Activated naive CD4-positive, alpha-beta T cell treated with anti-CD3 and anti-CD28 coated beads, Interleukin-2, amount 10 ng/mL, durations not matched to agents 7 days and 5 days (primary cell): ENCODE measurements at regions not wholly inside any gene's neighbourhood (a gene's known extent, or its start where the extent isn't known, plus 50 kb on each side); places are given as distances from the start of the nearest gene placed in this dataset.
"Not testable (repeated sequence)": the region's sequence is repeated elsewhere in the genome, so short reads cannot be mapped to it uniquely, and the experiment has no call there.

Experiments
- CTCF ChIA-PET: fragments of 350-600 bp; sonication (Branson Sonifier 250); formaldehyde crosslinking; loops from one replicate; lab custom pipeline; 2021; ENCODE audit warnings: antibody characterized with exemption; lab: Charles Lee
- DNase-seq: peaks from one replicate; pipeline ENCODE4 v3.0.0-alpha.2; 2020
- H3K27ac Mint-ChIP-seq: one replicate; pipeline ENCODE4 v1.8.0; 2021; ENCODE audit warnings: mild to moderate bottlenecking, moderate library complexity, mixed read lengths
- H3K27me3 Mint-ChIP-seq: one replicate; pipeline ENCODE4 v1.8.0; 2021; ENCODE audit warnings: mild to moderate bottlenecking, mixed read lengths
- H3K36me3 Mint-ChIP-seq: one replicate; pipeline ENCODE4 v1.8.0; 2021; ENCODE audit warnings: mixed read lengths
- H3K4me1 Mint-ChIP-seq: one replicate; pipeline ENCODE4 v1.8.0; 2021; ENCODE audit warnings: mixed read lengths
- H3K4me3 Mint-ChIP-seq: one replicate; pipeline ENCODE4 v1.8.0; 2021; ENCODE audit warnings: mild to moderate bottlenecking, moderate library complexity, mixed read lengths
- H3K9me3 Mint-ChIP-seq: one replicate; pipeline ENCODE4 v1.8.0; 2021; ENCODE audit warnings: mixed read lengths

- Mint-ChIP-seq H3K27ac (no peak overlapping the region), H3K9me3 (no peaks in the 10 kb centered on the region), H3K4me3 (no peak overlapping the region), H3K36me3 (no peaks in the 10 kb centered on the region), H3K4me1 (no peaks in the 10 kb centered on the region), H3K27me3 (no peaks in the 10 kb centered on the region)
- DNase-seq: no peak
- CTCF ChIA-PET: no interaction called here
Observed at GRCh38 chrX:55142206-55142918, 53.5 kb downstream of the PAGE2 start.

DNA sequence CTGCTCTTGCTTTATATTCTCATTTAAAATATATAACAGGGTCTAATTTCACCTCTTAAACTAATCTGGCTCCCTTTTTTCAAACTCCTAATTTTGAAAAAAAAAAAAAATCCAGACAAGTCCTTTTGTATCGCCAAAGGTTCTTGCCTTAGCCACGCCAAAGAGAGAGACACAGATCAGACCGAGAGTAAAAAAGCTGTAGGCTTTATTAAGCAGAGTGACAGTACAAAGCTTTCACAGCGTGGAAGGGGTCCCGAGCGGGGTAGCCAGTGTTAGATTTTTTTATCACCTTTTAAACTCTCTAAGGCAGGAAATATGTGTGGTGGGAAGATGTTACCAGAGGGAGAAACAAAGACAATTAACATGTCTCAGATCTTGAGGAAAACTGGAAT, 54.1 kb downstream of the PAGE2 start:
- Mint-ChIP-seq H3K36me3 (no peaks in the 10 kb centered on the region), H3K4me1 (no peaks in the 10 kb centered on the region), H3K9me3 (no peaks in the 10 kb centered on the region), H3K4me3 (no peak overlapping the region), H3K27ac (no peak overlapping the region), H3K27me3 (no peaks in the 10 kb centered on the region)
- no peak for DNase-seq
- CTCF ChIA-PET: no interaction called here

DNA sequence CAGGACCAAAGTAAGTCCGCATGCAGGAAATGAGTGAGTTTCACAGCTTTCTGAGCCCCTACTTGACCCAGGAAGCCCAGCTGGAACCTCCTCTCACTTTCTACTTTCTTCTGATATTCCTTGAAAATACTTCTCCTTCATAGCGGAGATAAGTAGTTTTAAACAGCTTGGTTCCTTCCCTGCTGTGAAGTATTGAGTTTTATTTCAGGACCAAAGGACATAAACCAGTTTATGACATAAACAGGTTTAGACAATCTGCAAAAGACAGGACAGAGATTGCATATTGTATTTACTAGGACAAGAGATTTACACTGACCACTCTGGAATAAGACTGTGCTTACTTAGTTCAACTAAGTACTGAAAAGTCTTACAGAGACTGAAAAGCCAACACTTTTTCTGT, 54.8 kb downstream of the PAGE2 start:
- H3K27me3 Mint-ChIP-seq: no peaks in the 10 kb centered on the region
- CTCF ChIA-PET: no interaction called here
- no peaks in the 10 kb centered on the region for H3K9me3 Mint-ChIP-seq
- no peak overlapping the region for H3K4me3 Mint-ChIP-seq
- no peak for DNase-seq
- no peak overlapping the region for H3K27ac Mint-ChIP-seq
- H3K4me1 Mint-ChIP-seq: no peaks in the 10 kb centered on the region
- no peaks in the 10 kb centered on the region for H3K36me3 Mint-ChIP-seq

DNA sequence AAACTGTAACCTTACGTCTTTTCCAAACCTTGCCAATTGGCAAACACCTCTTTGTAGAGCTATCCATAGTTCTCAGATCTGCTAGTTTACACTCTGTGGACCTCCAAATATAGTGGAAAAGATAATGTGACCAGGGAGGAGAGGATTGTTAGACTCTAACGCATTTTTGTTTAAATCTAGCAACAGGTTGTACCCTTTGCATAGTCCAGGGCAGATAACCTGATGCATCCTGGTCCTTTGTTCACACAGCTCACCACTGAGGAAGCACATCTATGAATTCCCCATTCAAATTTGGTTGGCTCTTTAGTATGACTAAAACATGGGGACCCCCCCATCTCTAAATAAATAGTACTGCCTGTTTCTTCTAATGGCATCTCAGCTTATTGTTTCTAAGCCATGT, 55.9 kb downstream of the PAGE2 start:
- H3K9me3 Mint-ChIP-seq: no peaks in the 10 kb centered on the region

DNA sequence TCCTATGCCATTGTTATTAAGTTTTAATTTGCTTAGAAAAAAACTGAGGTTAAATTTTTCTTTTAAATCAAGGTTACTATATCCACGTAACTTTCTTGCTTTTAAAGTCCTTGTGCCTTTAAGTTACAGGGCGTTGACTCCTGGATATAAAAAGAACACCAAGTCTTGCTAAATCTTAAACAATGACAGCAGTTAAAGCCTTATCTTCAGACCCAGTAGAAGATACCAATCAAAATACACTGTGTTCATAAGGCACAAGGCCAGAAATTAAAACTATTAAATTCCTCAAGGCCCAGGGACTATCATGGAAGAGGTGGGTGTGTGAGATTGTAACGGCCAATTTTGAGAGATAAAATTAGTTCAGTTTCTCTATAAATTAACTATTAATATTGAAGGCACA, 60.4 kb downstream of the PAGE2 start:
- Mint-ChIP-seq H3K27me3 (no peaks in the 10 kb centered on the region), H3K4me1 (no peaks in the 10 kb centered on the region), H3K36me3 (peaks cover 2% of the 10 kb centered on the region), H3K27ac (no peak overlapping the region), H3K4me3 (no peak overlapping the region), H3K9me3 (no peaks in the 10 kb centered on the region)
- CTCF ChIA-PET: no interaction called here
- no peak for DNase-seq

More for the DNA sequence above, 55.9 kb downstream of the PAGE2 start:
- Mint-ChIP-seq H3K36me3 (no peaks in the 10 kb centered on the region), H3K27me3 (no peaks in the 10 kb centered on the region), H3K27ac (no peak overlapping the region), H3K4me3 (no peak overlapping the region), H3K4me1 (no peaks in the 10 kb centered on the region)
- no peak for DNase-seq
- CTCF ChIA-PET: no interaction called here

DNA sequence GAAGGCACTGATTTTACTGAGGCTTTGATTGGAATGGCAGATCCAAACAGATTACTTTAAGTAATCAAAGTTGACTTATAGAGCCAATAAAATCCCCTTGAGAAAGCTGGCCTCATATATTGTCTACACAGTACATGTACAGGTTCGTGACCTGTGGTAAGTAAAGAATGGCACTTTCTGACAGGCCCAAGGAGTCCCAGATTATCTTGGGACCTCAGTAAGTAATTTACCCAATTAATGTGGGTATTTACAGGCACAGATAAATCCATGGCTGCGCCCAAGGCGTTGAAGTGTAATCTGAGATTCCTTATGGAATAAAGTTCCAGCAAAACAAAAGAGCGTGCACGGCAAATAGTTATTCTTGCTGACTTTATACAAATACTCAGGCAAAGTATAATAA, 62.4 kb downstream of the PAGE2 start:
- CTCF ChIA-PET: no interaction called here
- Mint-ChIP-seq H3K36me3 (peaks cover 2% of the 10 kb centered on the region), H3K27me3 (no peaks in the 10 kb centered on the region), H3K4me3 (no peak overlapping the region), H3K9me3 (no peaks in the 10 kb centered on the region), H3K27ac (no peak overlapping the region), H3K4me1 (no peaks in the 10 kb centered on the region)
- DNase-seq: no peak

- Mint-ChIP-seq H3K4me3 (no peak overlapping the region), H3K27me3 (peaks cover 10% of the 10 kb centered on the region), H3K36me3 (no peaks in the 10 kb centered on the region), H3K9me3 (no peaks in the 10 kb centered on the region), H3K27ac (no peak overlapping the region), H3K4me1 (peaks cover 23% of the 10 kb centered on the region)
- DNase-seq: no peak
- CTCF ChIA-PET: no interaction called here
Observed at GRCh38 chrX:55159551-55159950, 60.6 kb upstream of the PAGE5 start.

- Mint-ChIP-seq H3K4me3 (peak overlapping the region; percentile 84), H3K27me3 (peaks cover 16% of the 10 kb centered on the region), H3K9me3 (no peaks in the 10 kb centered on the region), H3K27ac (peak overlapping the region; percentile 96), H3K36me3 (no peaks in the 10 kb centered on the region), H3K4me1 (peaks cover 23% of the 10 kb centered on the region)
- CTCF ChIA-PET: no interaction called here
- peak; percentile 92 for DNase-seq
Observed at GRCh38 chrX:55160685-55161552, 59.2 kb upstream of the PAGE5 start.

DNA sequence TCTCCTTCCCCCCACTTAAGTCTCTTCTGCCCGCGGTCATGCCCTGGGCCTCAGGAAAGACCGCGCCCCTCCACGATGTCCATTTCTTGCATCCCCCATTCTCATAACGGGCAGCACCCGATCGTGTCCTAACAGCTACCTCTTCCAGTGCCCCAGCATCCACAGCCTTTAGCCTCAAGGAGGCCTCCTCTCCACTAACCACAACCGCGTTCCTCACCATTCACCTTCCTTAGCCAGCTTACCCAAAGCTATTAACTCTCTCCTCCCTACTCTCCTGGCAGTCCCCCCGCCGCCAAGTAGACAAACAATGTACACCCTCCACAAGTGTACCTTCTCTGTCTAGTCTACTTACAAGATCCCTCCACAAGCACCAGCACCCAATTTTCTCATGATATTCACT, 58.6 kb upstream of the PAGE5 start:
- CTCF ChIA-PET: no interaction called here
- peaks cover 16% of the 10 kb centered on the region for H3K27me3 Mint-ChIP-seq
- no peaks in the 10 kb centered on the region for H3K9me3 Mint-ChIP-seq
- H3K36me3 Mint-ChIP-seq: no peaks in the 10 kb centered on the region
- DNase-seq: no peak
- H3K27ac Mint-ChIP-seq: peak overlapping the region; percentile 96
- H3K4me1 Mint-ChIP-seq: peaks cover 23% of the 10 kb centered on the region
- H3K4me3 Mint-ChIP-seq: peak overlapping the region; percentile 84

GRCh38 chrX:55163171-55163570, 57.0 kb upstream of the PAGE5 start:
- peaks cover 23% of the 10 kb centered on the region for H3K4me1 Mint-ChIP-seq
- no peak overlapping the region for H3K4me3 Mint-ChIP-seq
- peaks cover 16% of the 10 kb centered on the region for H3K27me3 Mint-ChIP-seq
- no peak for DNase-seq
- no peak overlapping the region for H3K27ac Mint-ChIP-seq
- H3K9me3 Mint-ChIP-seq: no peaks in the 10 kb centered on the region
- CTCF ChIA-PET: interaction anchor here (1.2 kb wide), 1 partner anchor 180 kb away, joined by 5 read pairs; no protein-coding TSS in a partner anchor
- H3K36me3 Mint-ChIP-seq: no peaks in the 10 kb centered on the region

GRCh38 chrX:55165026-55165425, 55.1 kb upstream of the PAGE5 start:
- peaks cover 14% of the 10 kb centered on the region for H3K4me1 Mint-ChIP-seq
- H3K4me3 Mint-ChIP-seq, H3K36me3 Mint-ChIP-seq, H3K9me3 Mint-ChIP-seq, DNase-seq, CTCF ChIA-PET, H3K27ac Mint-ChIP-seq: not testable (repeated sequence)
- H3K27me3 Mint-ChIP-seq: peaks cover 16% of the 10 kb centered on the region

DNA sequence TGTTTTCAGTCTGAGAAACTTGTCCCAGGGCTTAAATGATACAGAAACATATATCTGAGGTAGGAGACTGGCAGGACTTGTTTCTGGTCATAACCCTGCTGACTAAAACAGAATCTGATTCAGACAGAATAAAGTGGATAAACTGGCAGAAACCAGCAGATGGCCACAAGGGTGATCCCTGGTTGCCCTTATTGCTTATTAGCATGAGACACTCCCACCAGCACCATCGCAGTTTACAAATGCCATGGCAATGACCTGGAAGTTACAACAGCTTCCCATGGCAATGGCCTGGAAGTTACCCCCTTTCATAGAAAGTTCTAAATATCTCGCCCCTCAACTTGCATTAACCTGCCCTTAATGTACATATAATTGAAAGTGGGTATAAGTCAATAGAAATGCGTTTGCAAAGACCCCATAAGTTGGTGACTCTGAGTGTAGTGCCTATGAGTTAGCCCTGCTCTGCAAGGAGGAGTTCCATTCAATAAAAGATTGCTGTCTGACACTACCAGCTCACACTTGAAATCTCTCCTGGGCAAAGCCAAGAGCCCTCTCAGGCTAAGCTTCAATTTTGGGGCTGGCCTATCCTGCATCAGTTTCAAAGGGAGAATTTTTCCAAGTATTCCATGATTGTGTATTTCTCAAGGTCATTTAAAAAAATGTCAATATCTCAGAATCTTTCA, 52.9 kb upstream of the PAGE5 start:
- Mint-ChIP-seq H3K9me3 (no peaks in the 10 kb centered on the region), H3K4me3 (no peak overlapping the region), H3K27ac (no peak overlapping the region), H3K27me3 (peaks cover 10% of the 10 kb centered on the region), H3K36me3 (no peaks in the 10 kb centered on the region), H3K4me1 (peaks cover 3% of the 10 kb centered on the region)
- CTCF ChIA-PET: no interaction called here
- no peak for DNase-seq

DNA sequence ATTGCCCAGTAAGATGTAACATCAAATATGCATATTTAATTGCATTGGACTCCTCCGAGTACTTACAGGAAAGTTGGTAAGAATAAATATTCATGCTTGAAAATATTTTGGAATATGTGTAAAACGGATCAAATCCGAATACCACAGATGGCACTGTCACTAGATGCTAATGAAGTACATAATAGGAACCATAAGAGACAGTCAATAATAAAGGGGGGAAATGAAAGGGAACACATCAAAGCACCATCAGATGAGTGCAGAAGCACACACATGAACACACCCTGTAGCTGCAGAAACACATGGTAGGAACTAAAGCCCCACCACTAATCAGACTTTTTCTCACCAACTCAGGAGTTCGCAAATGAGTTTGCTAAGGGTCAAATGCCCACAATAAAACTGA, 52.2 kb upstream of the PAGE5 start:
- no peak for DNase-seq
- CTCF ChIA-PET: no interaction called here
- Mint-ChIP-seq H3K27me3 (peaks cover 8% of the 10 kb centered on the region), H3K9me3 (no peaks in the 10 kb centered on the region), H3K4me1 (no peaks in the 10 kb centered on the region), H3K4me3 (no peak overlapping the region), H3K36me3 (no peaks in the 10 kb centered on the region), H3K27ac (no peak overlapping the region)

GRCh38 chrX:55169782-55170181, 50.4 kb upstream of the PAGE5 start:
- Mint-ChIP-seq H3K4me1 (no peaks in the 10 kb centered on the region), H3K36me3 (no peaks in the 10 kb centered on the region), H3K27ac (no peak overlapping the region), H3K27me3 (peaks cover 5% of the 10 kb centered on the region), H3K4me3 (no peak overlapping the region), H3K9me3 (no peaks in the 10 kb centered on the region)
- CTCF ChIA-PET: no interaction called here
- no peak for DNase-seq
